H1 (cell line): ENCODE measurements at regions not wholly inside any gene's neighbourhood (a gene's known extent, or its start where the extent isn't known, plus 50 kb on each side); places are given as distances from the start of the nearest gene placed in this dataset.

Source experiments
- CTCF ChIA-PET: fragments of 300-600 bp; sonication (Branson Sonifier 250); formaldehyde crosslinking; loops from one replicate; lab custom pipeline; 2021; ENCODE audit not compliant: partially characterized antibody; lab: Charles Lee
- POLR2A ChIA-PET: fragments of 300-600 bp; sonication (Branson Sonifier 250); formaldehyde crosslinking; loops from one replicate; lab custom pipeline; 2021; ENCODE audit warnings: inconsistent platforms; ENCODE audit not compliant: partially characterized antibody; lab: Charles Lee
- DNase-seq, 2 experiments: peaks; one replicate each; pipeline versions ENCODE4 v3.0.0 to v3.0.0-alpha.2; 2010 to 2022; ENCODE audit warnings: low spot score in 2 of 2, low read depth in 1 of 2, mixed read lengths in 1 of 2
- FAIRE-seq: peaks from 2 replicates; lab custom pipeline; 2011; peaks lifted over from hg19 to GRCh38; lab: Jason Lieb, UNC
- H2AFZ ChIP-seq: 2 replicates; pipeline ENCODE4 v1.8.1; 2012; ENCODE audit warnings: low read length, inconsistent platforms
- H2AK5ac ChIP-seq: 2 replicates; pipeline ENCODE4 v1.6.1; 2013; ENCODE audit warnings: low read depth, low read length
- H2BK120ac ChIP-seq: replicated peaks from 2 replicates; pipeline ENCODE3; 2013; ENCODE audit warnings: low read depth, low read length, inconsistent platforms
- H2BK12ac ChIP-seq: 2 replicates; pipeline ENCODE4 v1.6.1; 2013; ENCODE audit warnings: low read depth, low read length
- H2BK15ac ChIP-seq: 2 replicates; pipeline ENCODE4 v1.6.1; 2013; ENCODE audit warnings: low read length
- H2BK20ac ChIP-seq: 2 replicates; pipeline ENCODE4 v1.6.1; 2013; ENCODE audit warnings: low read length
- H2BK5ac ChIP-seq: 2 replicates; pipeline ENCODE4 v1.6.1; 2013; ENCODE audit warnings: low read depth, low read length
- H3K14ac ChIP-seq: 2 replicates; pipeline ENCODE4 v1.6.1; 2013; ENCODE audit warnings: inconsistent platforms; ENCODE audit not compliant: insufficient read length
- H3K18ac ChIP-seq: 2 replicates; pipeline ENCODE4 v1.6.1; 2013; ENCODE audit warnings: low read length; ENCODE audit errors: extremely low read depth
- H3K23ac ChIP-seq: 2 replicates; pipeline ENCODE4 v1.6.1; 2013; ENCODE audit warnings: inconsistent platforms; ENCODE audit not compliant: insufficient read length
- H3K23me2 ChIP-seq: 2 replicates; pipeline ENCODE4 v1.6.1; 2013; ENCODE audit warnings: low read depth, low read length
- H3K27ac ChIP-seq: 2 replicates; pipeline ENCODE4 v1.6.1; 2011; ENCODE audit warnings: low read depth, low read length, inconsistent platforms
- H3K27me3 ChIP-seq, 4 experiments: replicated peaks in 1 of 4; 1 replicate in 1 of 4; 2 replicates in 3 of 4; pipeline versions ENCODE4 v1.6.1 to v1.8.1; 2011 to 2013; ENCODE audit warnings: low read length in 3 of 4, mild to moderate bottlenecking in 3 of 4, inconsistent platforms in 2 of 4, mixed read lengths in 2 of 4, moderate library complexity in 1 of 4; ENCODE audit not compliant: control insufficient read depth in 3 of 4, insufficient read depth in 3 of 4; ENCODE audit errors: extremely low read depth in 1 of 4
- H3K36me3 ChIP-seq, 4 experiments: 2 replicates each; pipeline versions ENCODE4 v1.6.1 to v1.8.1; 2011 to 2013; ENCODE audit warnings: mild to moderate bottlenecking in 4 of 4, low read length in 3 of 4, moderate library complexity in 2 of 4, control low read depth in 1 of 4, inconsistent platforms in 1 of 4; ENCODE audit not compliant: insufficient read depth in 4 of 4, control insufficient read depth in 2 of 4
- H3K4ac ChIP-seq: replicated peaks from 2 replicates; pipeline ENCODE3; 2013; ENCODE audit warnings: low read length, low read depth, mixed read lengths, inconsistent platforms; ENCODE audit not compliant: insufficient read length
- H3K4me1 ChIP-seq, 4 experiments: replicated peaks in 1 of 4; 1 replicate in 1 of 4; 2 replicates in 3 of 4; pipeline versions ENCODE4 v1.6.1 to v1.8.1; 2011 to 2013; ENCODE audit warnings: low read length in 3 of 4, inconsistent platforms in 2 of 4, mixed read lengths in 1 of 4; ENCODE audit not compliant: insufficient read depth in 4 of 4, control insufficient read depth in 3 of 4
- H3K4me2 ChIP-seq, 2 experiments: 2 replicates each; pipeline versions ENCODE4 v1.6.1 to v1.8.1; 2011 to 2013; ENCODE audit warnings: low read depth in 2 of 2, low read length in 2 of 2, control low read depth in 1 of 2, inconsistent platforms in 1 of 2, mild to moderate bottlenecking in 1 of 2; ENCODE audit not compliant: insufficient read depth in 1 of 2
- H3K4me3 ChIP-seq, 4 experiments: fragments of 200-600, 300-600 bp in 1 of 4; sonication (generic), shearing (Covaris generic), sonication (Bioruptor Twin) in 1 of 4; 2 replicates each; pipeline versions ENCODE4 v1.5.1 to v1.8.1; 2011 to 2016; ENCODE audit warnings: low read length in 4 of 4, low read depth in 3 of 4, control low read depth in 2 of 4, inconsistent platforms in 2 of 4, mild to moderate bottlenecking in 2 of 4, mixed read lengths in 1 of 4, moderate library complexity in 1 of 4; ENCODE audit not compliant: insufficient read depth in 2 of 4; ENCODE audit errors: extremely low read depth in 1 of 4
- H3K56ac ChIP-seq: replicated peaks from 2 replicates; pipeline ENCODE3; 2013; ENCODE audit warnings: low read depth, mild to moderate bottlenecking, mixed read lengths, low read length, inconsistent platforms; ENCODE audit not compliant: insufficient read length
- H3K79me1 ChIP-seq: 2 replicates; pipeline ENCODE4 v1.6.1; 2013; ENCODE audit warnings: low read depth, low read length, control low read depth
- H3K79me2 ChIP-seq, 2 experiments: 2 replicates each; pipeline versions ENCODE4 v1.6.1 to v1.8.1; 2012 to 2013; ENCODE audit warnings: low read length in 2 of 2, mild to moderate bottlenecking in 2 of 2, inconsistent platforms in 1 of 2; ENCODE audit not compliant: insufficient read depth in 2 of 2, control insufficient read depth in 1 of 2
- H3K9ac ChIP-seq, 4 experiments: replicated peaks in 1 of 4; 1 replicate in 1 of 4; 2 replicates in 3 of 4; pipeline versions ENCODE4 v1.6.1 to v1.8.1; 2011 to 2013; ENCODE audit warnings: low read depth in 3 of 4, low read length in 3 of 4, control low read depth in 2 of 4, mild to moderate bottlenecking in 2 of 4, moderate library complexity in 2 of 4, inconsistent platforms in 1 of 4; ENCODE audit errors: extremely low read depth in 1 of 4
- H3K9me3 ChIP-seq, 2 experiments: 2 replicates each; pipeline versions ENCODE4 v1.6.1 to v1.8.1; 2012 to 2013; ENCODE audit warnings: mild to moderate bottlenecking in 2 of 2, moderate library complexity in 2 of 2, control low read depth in 1 of 2, inconsistent platforms in 1 of 2, low read depth in 1 of 2, low read length in 1 of 2, mixed read lengths in 1 of 2; ENCODE audit not compliant: insufficient read depth in 2 of 2
- H4K20me1 ChIP-seq, 2 experiments: replicated peaks in 1 of 2; 2 replicates each; pipeline versions ENCODE3 to v1.8.1; 2011 to 2013; ENCODE audit warnings: inconsistent platforms in 2 of 2, low read length in 2 of 2, mild to moderate bottlenecking in 1 of 2; ENCODE audit not compliant: insufficient read depth in 2 of 2, control insufficient read depth in 1 of 2
- H4K5ac ChIP-seq: 2 replicates; pipeline ENCODE4 v1.6.1; 2013; ENCODE audit warnings: low read length, low read depth, mixed read lengths, inconsistent platforms; ENCODE audit not compliant: insufficient read length
- H4K8ac ChIP-seq: 2 replicates; pipeline ENCODE4 v1.8.0; 2013; ENCODE audit warnings: mild to moderate bottlenecking, moderate library complexity, low read length, inconsistent platforms; ENCODE audit not compliant: insufficient read depth; ENCODE audit errors: extremely low read depth
- H4K91ac ChIP-seq: replicated peaks from 2 replicates; pipeline ENCODE3; 2013; ENCODE audit warnings: low read length, mixed read lengths, inconsistent platforms; ENCODE audit not compliant: insufficient read length
- ASH2L ChIP-seq: fragments of 200-600, 300-600 bp; sonication (generic); IDR thresholded peaks from one replicate; pipeline ENCODE4 v1.7.1; 2017; ENCODE audit warnings: low read length
- CBX8 ChIP-seq: fragments of 300-800, 300-1000 bp; sonication (generic); IDR thresholded peaks from 2 replicates; pipeline ENCODE4 v1.7.1; 2016; ENCODE audit warnings: low read depth, low read length, borderline replicate concordance
- CREB1 ChIP-seq: IDR thresholded peaks from 2 replicates; pipeline ENCODE4 v1.6.1; 2012; ENCODE audit warnings: inconsistent platforms
- GABPA ChIP-seq: IDR thresholded peaks from 2 replicates; pipeline ENCODE4 v1.6.1; 2011; ENCODE audit warnings: mild to moderate bottlenecking, low read length, moderate library complexity, borderline replicate concordance; ENCODE audit not compliant: insufficient read depth
- JUND ChIP-seq: IDR thresholded peaks from 2 replicates; pipeline ENCODE4 v1.6.1; 2011; ENCODE audit warnings: mild to moderate bottlenecking, improper control_type of control experiment, low read length
- NANOG ChIP-seq: IDR thresholded peaks from 2 replicates; pipeline ENCODE4 v1.6.1; 2011; ENCODE audit warnings: low read length, low read depth, mild to moderate bottlenecking, inconsistent platforms; ENCODE audit not compliant: insufficient read depth, poor library complexity, severe bottlenecking
- POLR2A ChIP-seq, 2 experiments: IDR thresholded peaks; 1 replicate in 1 of 2; 2 replicates in 1 of 2; pipeline ENCODE4 v1.6.1; 2011; ENCODE audit warnings: low read depth in 2 of 2, low read length in 2 of 2, mild to moderate bottlenecking in 2 of 2; ENCODE audit errors: control extremely low read depth in 1 of 2
- POLR2AphosphoS5 ChIP-seq: IDR thresholded peaks from 2 replicates; pipeline ENCODE4 v1.6.1; 2011; ENCODE audit warnings: low read depth, low read length
- SAP30 ChIP-seq: fragments of 300-600 bp; sonication (generic); IDR thresholded peaks from 2 replicates; pipeline ENCODE4 v1.7.1; 2012; ENCODE audit warnings: low read length, moderate library complexity, mild to moderate bottlenecking, inconsistent platforms; ENCODE audit not compliant: insufficient read depth, insufficient replicate concordance
- TBP ChIP-seq: IDR thresholded peaks from 2 replicates; pipeline ENCODE4 v1.6.1; 2011; ENCODE audit warnings: low read depth, low read length, improper control_type of control experiment
- WGBS, 2 experiments: shearing (Covaris generic) in 1 of 2; methylation state at CpG; one replicate each; pipeline versions ENCODE4 v1.1.6 to v1.1.7; 2013 to 2015; ENCODE audit warnings: low lambda C conversion rate in 2 of 2, mixed read lengths in 2 of 2, inconsistent platforms in 1 of 2, low coverage in 1 of 2, missing lambda C conversion rate in 1 of 2; ENCODE audit not compliant: insufficient replicate concordance in 2 of 2, insufficient coverage in 1 of 2, insufficient read length in 1 of 2; ENCODE audit errors: extremely low coverage in 1 of 2, missing lambda C conversion rate in 1 of 2; 5-methylcytosine and 5-hydroxymethylcytosine counted together
- TF ChIP-seq, protein P1 (sequence below): IDR thresholded peaks from 2 replicates; pipeline ENCODE4 v1.6.1; 2012; ENCODE audit warnings: inconsistent platforms
- TF ChIP-seq, protein P2 (sequence below), 3 experiments: IDR thresholded peaks; 1 replicate in 2 of 3; 2 replicates in 1 of 3; pipeline versions ENCODE4 v1.5.1 to v1.6.1; 2011; ENCODE audit warnings: low read length in 3 of 3, mild to moderate bottlenecking in 3 of 3, inconsistent platforms in 2 of 3, low read depth in 1 of 3, moderate library complexity in 1 of 3; ENCODE audit not compliant: insufficient read depth in 1 of 3; ENCODE audit errors: control extremely low read depth in 1 of 3

DNA sequence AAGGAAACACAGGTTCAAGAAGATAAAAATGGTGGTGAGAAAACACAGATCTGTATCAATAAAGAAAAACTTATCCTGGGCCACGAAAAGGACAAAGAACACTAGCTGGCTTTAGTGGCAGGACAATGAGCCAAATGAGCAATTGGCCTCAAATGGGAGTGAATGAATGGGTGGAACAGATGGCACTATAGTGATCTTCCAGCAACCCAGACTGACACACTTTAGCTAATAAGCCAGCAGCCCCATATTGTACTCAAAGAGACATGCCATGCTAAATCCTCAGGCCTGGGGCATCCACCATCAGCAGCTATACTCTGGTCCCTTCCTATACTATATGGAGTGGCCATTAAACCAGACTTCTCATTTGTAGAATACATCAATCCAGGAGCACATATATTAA is 60.0 kb upstream of the GADL1 start:
- Histone ChIP-seq H2BK12ac (no peak overlapping the region), H3K4me3 (no peak overlapping the region), H2AK5ac (no peak overlapping the region), H3K23ac (no peak overlapping the region), H4K91ac (no peak overlapping the region), H3K4me2 (no peak overlapping the region), H2BK15ac (no peak overlapping the region), H3K36me3 (no peaks in the 10 kb centered on the region; a peak in 1 of 8 replicates), H3K14ac (no peak overlapping the region), H4K5ac (no peak overlapping the region), H3K9me3 (0 out of 4 replicates have a peak, but pooled peaks cover 0 to 2% of the 10 kb centered on the region in 2 experiments), H2BK20ac (no peak overlapping the region), H3K23me2 (no peaks in the 10 kb centered on the region), H3K27me3 (no peaks in the 10 kb centered on the region), H3K56ac (no peak overlapping the region), H3K4me1 (no peaks in the 10 kb centered on the region), H3K9ac (no peak overlapping the region), H2BK120ac (no peak overlapping the region), H2AFZ (no peak overlapping the region), H3K79me1 (no peaks in the 10 kb centered on the region), H3K79me2 (no peaks in the 10 kb centered on the region), H3K4ac (no peak overlapping the region), H3K18ac (no peak overlapping the region), H4K8ac (no peak overlapping the region), H3K27ac (no peak overlapping the region), H2BK5ac (no peak overlapping the region), H4K20me1 (no peaks in the 10 kb centered on the region)
- WGBS, 2 experiments, result 100% methylated on average over 1 of the region's 1 CpG; no CpG with 5 or more reads in 1 of the 2 experiments
- CTCF ChIA-PET, result interaction anchor here (0.6 to 2.3 kb wide), 7 partner anchors 11 to 256 kb away, joined by 3 to 7 read pairs (median 5); no protein-coding TSS in a partner anchor
- no peak for DNase-seq
- POLR2A ChIA-PET, result no interaction called here
- no peak for FAIRE-seq
- TF ChIP-seq POLR2A (IDR thresholded peaks at IDR 0.05; ENCODE audit: control extremely low read depth in 1 of 2, low read depth in 2 of 2, low read length in 2 of 2), result no peak
- TF ChIP-seq SAP30, result no peak
- TF ChIP-seq, protein P1, sequence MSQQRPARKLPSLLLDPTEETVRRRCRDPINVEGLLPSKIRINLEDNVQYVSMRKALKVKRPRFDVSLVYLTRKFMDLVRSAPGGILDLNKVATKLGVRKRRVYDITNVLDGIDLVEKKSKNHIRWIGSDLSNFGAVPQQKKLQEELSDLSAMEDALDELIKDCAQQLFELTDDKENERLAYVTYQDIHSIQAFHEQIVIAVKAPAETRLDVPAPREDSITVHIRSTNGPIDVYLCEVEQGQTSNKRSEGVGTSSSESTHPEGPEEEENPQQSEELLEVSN, result no peak
- no peak for TF ChIP-seq NANOG
- no peak for TF ChIP-seq ASH2L
- TF ChIP-seq GABPA, result no peak
- TF ChIP-seq, protein P2, sequence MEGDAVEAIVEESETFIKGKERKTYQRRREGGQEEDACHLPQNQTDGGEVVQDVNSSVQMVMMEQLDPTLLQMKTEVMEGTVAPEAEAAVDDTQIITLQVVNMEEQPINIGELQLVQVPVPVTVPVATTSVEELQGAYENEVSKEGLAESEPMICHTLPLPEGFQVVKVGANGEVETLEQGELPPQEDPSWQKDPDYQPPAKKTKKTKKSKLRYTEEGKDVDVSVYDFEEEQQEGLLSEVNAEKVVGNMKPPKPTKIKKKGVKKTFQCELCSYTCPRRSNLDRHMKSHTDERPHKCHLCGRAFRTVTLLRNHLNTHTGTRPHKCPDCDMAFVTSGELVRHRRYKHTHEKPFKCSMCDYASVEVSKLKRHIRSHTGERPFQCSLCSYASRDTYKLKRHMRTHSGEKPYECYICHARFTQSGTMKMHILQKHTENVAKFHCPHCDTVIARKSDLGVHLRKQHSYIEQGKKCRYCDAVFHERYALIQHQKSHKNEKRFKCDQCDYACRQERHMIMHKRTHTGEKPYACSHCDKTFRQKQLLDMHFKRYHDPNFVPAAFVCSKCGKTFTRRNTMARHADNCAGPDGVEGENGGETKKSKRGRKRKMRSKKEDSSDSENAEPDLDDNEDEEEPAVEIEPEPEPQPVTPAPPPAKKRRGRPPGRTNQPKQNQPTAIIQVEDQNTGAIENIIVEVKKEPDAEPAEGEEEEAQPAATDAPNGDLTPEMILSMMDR (IDR thresholded peaks at IDR 0.05; ENCODE audit: control extremely low read depth in 1 of 3, insufficient read depth in 1 of 3, low read depth in 1 of 3, low read length in 3 of 3), result no peak
- TF ChIP-seq CREB1, result no peak
- TF ChIP-seq TBP, result no peak
- TF ChIP-seq POLR2AphosphoS5, result no peak
- no peak for TF ChIP-seq CBX8
- TF ChIP-seq JUND, result no peak
